Cerebellar nuclear complex (tissue), 1 donor: ENCODE measurements at regions not wholly inside any gene's neighbourhood (a gene's known extent, or its start where the extent isn't known, plus 50 kb on each side); places are given as distances from the start of the nearest gene placed in this dataset.
"Not testable (repeated sequence)": the region's sequence is repeated elsewhere in the genome, so short reads cannot be mapped to it uniquely, and the experiment has no call there.

Experiments used
- DNase-seq, 2 experiments: peaks; one replicate each; lab custom pipeline; 2025; lab: John Stamatoyannopoulos, UW

DNA sequence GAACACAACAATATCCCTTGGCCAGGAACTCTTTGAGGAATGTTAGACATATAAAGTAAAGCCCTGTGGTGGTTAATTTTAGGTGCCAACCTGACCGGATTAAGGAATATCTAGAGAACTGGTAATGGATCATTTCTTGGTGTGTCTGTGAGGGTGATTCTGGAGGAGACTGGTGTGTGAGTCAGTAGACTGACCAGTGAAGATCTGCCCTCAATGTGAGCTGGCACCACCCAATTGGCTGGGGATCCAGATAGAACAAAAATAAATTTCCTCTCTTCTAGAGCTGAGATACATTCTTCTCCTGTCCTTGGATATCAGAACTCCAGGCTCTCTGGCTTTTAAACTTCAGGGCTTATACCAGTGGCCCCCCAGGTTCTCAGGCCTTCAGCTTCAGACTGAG lies 56.2 kb upstream of the TNPO1 start:
- no peak for DNase-seq

- DNase-seq: no peak
These were observed 63.6 kb upstream of the TNPO1 start for GRCh38 chr5:72752909-72753308.

DNA sequence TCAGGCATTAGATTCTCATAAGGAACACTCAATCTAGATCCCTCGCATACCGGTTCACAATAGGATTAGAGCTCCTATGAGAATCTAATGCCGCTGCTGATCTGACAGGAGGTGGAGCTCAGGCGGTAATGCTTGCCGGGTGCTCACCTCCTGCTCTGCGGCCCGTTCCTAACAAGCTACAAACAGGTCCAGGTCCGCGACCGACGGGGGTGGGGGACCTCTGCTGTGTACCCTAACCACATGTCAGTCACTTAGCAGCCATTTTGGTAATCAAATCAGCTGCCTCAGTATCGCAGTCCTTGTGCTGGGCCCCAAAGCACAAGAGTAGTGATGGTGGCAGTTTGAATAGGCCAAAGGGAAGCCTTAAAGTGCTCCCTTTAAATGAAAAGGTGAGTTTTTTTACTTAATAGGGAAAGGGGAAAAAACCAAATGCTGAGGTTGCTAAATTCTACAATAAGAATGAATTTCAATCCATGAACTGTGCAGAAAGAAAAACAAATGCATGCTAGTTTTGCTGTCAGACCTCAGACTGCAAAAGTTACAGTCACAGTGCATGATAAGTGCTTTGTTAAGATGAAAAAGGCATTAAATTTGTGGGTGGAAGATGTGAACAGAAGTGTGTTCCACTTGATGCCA lies 67.0 kb upstream of the TNPO1 start:
- no peak for DNase-seq

- no peak for DNase-seq
These were observed 68.6 kb upstream of the TNPO1 start for GRCh38 chr5:72747826-72748225.

DNA sequence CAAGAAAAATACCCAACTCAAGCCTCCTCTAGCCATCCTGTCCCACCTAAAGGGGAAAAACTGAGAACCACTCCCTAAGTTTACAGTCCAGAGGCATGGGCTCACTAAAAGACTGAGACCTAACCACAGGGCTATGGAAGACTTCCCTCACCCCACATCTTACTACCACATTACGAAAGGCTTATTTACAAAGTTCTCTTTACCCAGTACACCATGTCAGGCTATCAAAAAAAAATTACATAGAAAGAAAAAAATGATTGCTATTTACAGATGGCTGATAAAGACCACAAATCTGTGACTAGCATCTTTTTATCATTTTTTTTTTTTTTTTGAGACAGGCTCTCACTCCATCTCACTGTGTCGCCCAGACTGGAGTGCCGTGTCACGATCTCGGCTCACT lies 69.7 kb upstream of the TNPO1 start:
- no peak for DNase-seq

DNA sequence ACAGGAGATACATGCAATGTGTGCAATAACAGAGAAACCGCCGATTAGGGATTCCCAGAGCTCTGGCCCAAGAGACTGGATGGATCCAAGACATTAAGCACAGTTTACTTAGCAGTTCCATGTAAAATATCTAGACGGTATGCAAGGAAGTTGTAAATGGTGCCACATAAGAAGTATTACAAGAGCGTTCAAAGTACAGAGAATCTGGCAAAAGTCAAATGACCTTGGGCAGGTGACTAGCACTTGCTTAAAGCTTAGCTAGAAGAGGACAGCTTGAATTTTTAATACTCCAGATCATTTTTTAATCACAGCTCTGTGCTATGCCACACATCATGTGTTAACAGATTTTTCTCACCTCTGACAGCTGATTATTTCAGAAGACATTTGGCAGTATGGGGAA lies 72.3 kb upstream of the TNPO1 start:
- DNase-seq: no peak

GRCh38 chr5:72741805-72742204 lies 74.7 kb upstream of the TNPO1 start:
- DNase-seq: no peak

- no peak for DNase-seq
These were observed 82.7 kb upstream of the TNPO1 start for GRCh38 chr5:72733810-72734209.

GRCh38 chr5:72723581-72723980 lies 92.9 kb upstream of the TNPO1 start:
- DNase-seq: no peak

- DNase-seq: no peak
These were observed 93.5 kb upstream of the TNPO1 start for GRCh38 chr5:72722792-72723452.

GRCh38 chr5:72721844-72722243 lies 94.6 kb upstream of the TNPO1 start:
- no peak for DNase-seq

DNA sequence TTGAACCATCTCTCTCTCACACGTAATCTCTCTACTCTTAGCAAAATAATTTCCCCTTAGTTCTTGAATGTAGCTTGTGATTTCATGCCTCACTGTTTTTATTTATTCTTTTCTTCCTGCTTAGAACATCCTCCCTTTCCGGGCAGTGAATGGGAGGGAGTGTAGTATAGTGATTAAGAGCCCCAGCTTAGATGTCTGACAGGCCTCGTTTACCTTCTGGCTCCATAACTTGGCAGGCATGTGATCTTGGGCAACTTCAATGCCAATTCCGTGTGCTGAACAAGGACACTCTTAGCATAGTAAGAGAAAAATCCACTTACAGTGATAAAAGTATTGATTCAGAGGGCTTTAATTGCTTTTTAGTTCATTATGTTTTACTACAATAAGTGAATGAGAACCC lies 96.3 kb upstream of the TNPO1 start:
- DNase-seq: no peak

GRCh38 chr5:72711351-72711750 lies 105.1 kb upstream of the TNPO1 start:
- DNase-seq: no peak

- DNase-seq: no peak
These were observed 107.1 kb upstream of the TNPO1 start for GRCh38 chr5:72709341-72709740.

- DNase-seq: no peak
These were observed 111.3 kb upstream of the TNPO1 start for GRCh38 chr5:72705178-72705577.

- DNase-seq: no peak
These were observed 112.6 kb upstream of the TNPO1 start for GRCh38 chr5:72703876-72704275.

DNA sequence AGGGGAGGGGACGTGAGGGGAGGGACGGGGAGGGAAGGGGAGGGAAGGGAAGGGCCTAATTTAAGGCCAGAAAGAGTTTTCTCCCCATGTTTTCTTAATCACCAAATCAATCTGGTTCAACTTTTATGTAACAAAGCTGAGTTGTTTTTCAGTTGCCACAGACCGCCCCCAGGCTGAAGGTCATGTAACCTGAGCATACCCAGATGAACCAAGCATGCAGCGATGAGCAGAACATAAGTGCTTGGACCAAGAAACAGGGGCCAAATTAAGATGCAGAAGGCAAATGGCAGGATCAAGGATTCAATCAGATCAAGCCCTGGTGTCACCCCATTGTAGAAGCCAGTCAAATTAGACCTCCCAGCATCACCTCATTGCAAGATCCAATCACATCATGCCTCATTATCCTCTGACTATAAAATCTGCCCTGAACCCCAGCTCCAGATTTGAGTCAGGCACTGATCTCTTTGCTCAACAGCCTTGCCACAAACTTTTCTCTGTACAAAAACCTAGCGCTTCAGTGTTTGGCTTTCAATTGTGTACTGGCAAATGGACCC lies 113.5 kb upstream of the TNPO1 start:
- no peak for DNase-seq

GRCh38 chr5:72702105-72702504 lies 114.4 kb upstream of the TNPO1 start:
- not testable (repeated sequence) for DNase-seq

- DNase-seq: no peak
These were observed 118.0 kb upstream of the TNPO1 start for GRCh38 chr5:72698481-72698880.

GRCh38 chr5:72697622-72698021 lies 118.8 kb upstream of the TNPO1 start:
- DNase-seq: no peak

DNA sequence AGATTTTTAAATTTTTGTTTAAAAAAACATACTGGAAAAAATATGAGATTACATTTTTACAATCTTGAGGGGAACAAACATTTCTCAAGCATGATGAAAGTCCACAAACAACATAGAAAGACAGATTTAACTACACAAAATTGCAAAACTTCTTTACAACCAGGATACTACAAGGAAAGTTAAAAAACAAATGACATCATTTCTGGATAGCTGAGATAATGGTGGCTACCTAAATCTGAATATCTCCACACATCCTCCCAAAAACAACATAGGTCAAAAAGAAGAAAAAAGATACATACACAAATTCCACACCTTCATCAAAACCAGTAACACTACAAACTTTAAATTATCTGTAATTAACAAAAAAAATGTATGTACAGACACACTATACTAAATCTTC lies 120.8 kb upstream of the TNPO1 start:
- DNase-seq: no peak

- no peak for DNase-seq
These were observed 121.6 kb upstream of the TNPO1 start for GRCh38 chr5:72694856-72695255.

- DNase-seq: no peak
These were observed 122.8 kb upstream of the TNPO1 start for GRCh38 chr5:72693546-72694205.
